ENCODE measurements at regions not wholly inside any gene's neighbourhood (a gene's known extent, or its start where the extent isn't known, plus 50 kb on each side); places are given as distances from the start of the nearest gene placed in this dataset.

GRCh38 chr18:73843455-73843854, 304.2 kb downstream of the FBXO15 start:
- no peak for DNase-seq

GRCh38 chr18:73842795-73843394, 304.7 kb downstream of the FBXO15 start:
- DNase-seq = peak; percentile 65

GRCh38 chr18:73841661-73842060, 306.0 kb downstream of the FBXO15 start:
- no peak for DNase-seq

GRCh38 chr18:73840319-73840945, 307.2 kb downstream of the FBXO15 start:
- no peak for DNase-seq

GRCh38 chr18:73839441-73839840, 308.2 kb downstream of the FBXO15 start:
- DNase-seq = no peak

GRCh38 chr18:73838107-73838506, 309.5 kb downstream of the FBXO15 start:
- DNase-seq = no peak

GRCh38 chr18:73835656-73836364, 311.8 kb downstream of the FBXO15 start:
- DNase-seq = no peak

- DNase-seq = no peak
These were observed 312.6 kb downstream of the FBXO15 start for GRCh38 chr18:73835039-73835438.

- DNase-seq = no peak
These were observed 315.9 kb downstream of the FBXO15 start for GRCh38 chr18:73831688-73832087.

- DNase-seq = no peak
These were observed 318.5 kb downstream of the FBXO15 start for GRCh38 chr18:73829146-73829545.

- DNase-seq = no peak
These were observed 319.8 kb downstream of the FBXO15 start for GRCh38 chr18:73827801-73828200.

GRCh38 chr18:73826098-73826497, 321.5 kb downstream of the FBXO15 start:
- no peak for DNase-seq

- DNase-seq = no peak
These were observed 323.0 kb downstream of the FBXO15 start for GRCh38 chr18:73824671-73825070.

GRCh38 chr18:73812423-73812822, 335.2 kb downstream of the FBXO15 start:
- no peak for DNase-seq

GRCh38 chr18:73807551-73808192, 340.0 kb downstream of the FBXO15 start:
- DNase-seq = no peak

- DNase-seq = no peak
These were observed 341.6 kb downstream of the FBXO15 start for GRCh38 chr18:73805991-73806390.

- no peak for DNase-seq
These were observed 350.2 kb downstream of the FBXO15 start for GRCh38 chr18:73797419-73797818.

GRCh38 chr18:73793386-73793785, 354.2 kb downstream of the FBXO15 start:
- DNase-seq = no peak

GRCh38 chr18:73791081-73791480, 356.6 kb downstream of the FBXO15 start:
- DNase-seq = no peak

- no peak for DNase-seq
These were observed 357.0 kb downstream of the FBXO15 start for GRCh38 chr18:73790587-73790986.

GRCh38 chr18:73787316-73787715, 360.3 kb downstream of the FBXO15 start:
- DNase-seq = no peak

- DNase-seq = no peak
These were observed 362.3 kb downstream of the FBXO15 start for GRCh38 chr18:73785300-73785699.

- DNase-seq = peak; percentile 68
These were observed 362.8 kb downstream of the FBXO15 start for GRCh38 chr18:73784853-73785252.

- no peak for DNase-seq
These were observed 365.2 kb downstream of the FBXO15 start for GRCh38 chr18:73782405-73782804.
